T-cell (primary cell): ENCODE measurements at regions not wholly inside any gene's neighbourhood (a gene's known extent, or its start where the extent isn't known, plus 50 kb on each side); places are given as distances from the start of the nearest gene placed in this dataset.

ENCODE experiments used
- ATAC-seq, 4 experiments: fragments of 200-7000 bp in 3 of 4; fragments of 150-1000 bp in 1 of 4; cut with Tn5 transposase; replicated peaks in 1 of 4; 1 replicate in 3 of 4; 2 replicates in 1 of 4; pipeline ENCODE4 v1.10.0; 2021; ENCODE audit warnings: moderate library complexity in 3 of 4, mild to moderate bottlenecking in 2 of 4, moderate number of reproducible peaks in 1 of 4
- CTCF ChIA-PET, 2 donors: fragments of 300-600 bp; sonication (Branson Sonifier 250); formaldehyde crosslinking; loops; one replicate each; lab custom pipeline; 2022; ENCODE audit warnings: antibody characterized with exemption in 2 of 2; lab: Charles Lee
- POLR2A ChIA-PET, 2 donors: fragments of 300-600 bp; sonication (Branson Sonifier 250); formaldehyde crosslinking; loops; one replicate each; lab custom pipeline; 2022; ENCODE audit warnings: antibody characterized with exemption in 2 of 2; lab: Charles Lee
- DNase-seq, 35 experiments: peaks; one replicate each; pipeline versions ENCODE4 v3.0.0 to v3.0.0-alpha.2; 2013 to 2023
- H3K27ac ChIP-seq: one replicate; pipeline ENCODE4 v1.5.1; 2013; ENCODE audit warnings: low read length
- H3K27me3 ChIP-seq, 2 experiments: replicated peaks in 1 of 2; 1 replicate in 1 of 2; 2 replicates in 1 of 2; pipeline versions ENCODE4 v1.6.1 to v1.7.0; 2013; ENCODE audit warnings: low read length in 1 of 2, mixed read lengths in 1 of 2; ENCODE audit not compliant: control insufficient read depth in 2 of 2, insufficient read depth in 2 of 2; ENCODE audit errors: extremely low read depth in 1 of 2
- H3K36me3 ChIP-seq, 2 donors: 1 replicate in 1 of 2; 2 replicates in 1 of 2; pipeline versions ENCODE4 v1.6.1 to v1.7.0; 2013; ENCODE audit warnings: low read length in 1 of 2; ENCODE audit not compliant: control insufficient read depth in 2 of 2, insufficient read depth in 1 of 2; ENCODE audit errors: extremely low read depth in 1 of 2
- H3K4me1 ChIP-seq, 2 experiments: 1 replicate in 1 of 2; 2 replicates in 1 of 2; pipeline versions ENCODE4 v1.6.1 to v1.7.0; 2013; ENCODE audit warnings: low read length in 2 of 2, mixed read lengths in 1 of 2; ENCODE audit not compliant: insufficient read depth in 2 of 2, control insufficient read depth in 1 of 2; ENCODE audit errors: extremely low read depth in 1 of 2
- H3K4me3 ChIP-seq, 2 donors: 1 replicate in 1 of 2; 2 replicates in 1 of 2; pipeline versions ENCODE4 v1.5.1 to v1.7.0; 2013; ENCODE audit warnings: mild to moderate bottlenecking in 2 of 2, low read length in 1 of 2, moderate library complexity in 1 of 2; ENCODE audit not compliant: control insufficient read depth in 1 of 2; ENCODE audit errors: extremely low read depth in 1 of 2
- H3K9me3 ChIP-seq: 2 replicates; pipeline ENCODE4 v1.7.0; 2013
- H3K27ac Mint-ChIP-seq, 2 donors: one replicate each; pipeline ENCODE4 v1.8.0; 2020 to 2021; ENCODE audit warnings: mild to moderate bottlenecking in 2 of 2, mixed read lengths in 2 of 2
- H3K27me3 Mint-ChIP-seq, 2 donors: one replicate each; pipeline ENCODE4 v1.8.0; 2021 to 2022; ENCODE audit warnings: mixed read lengths in 2 of 2
- H3K36me3 Mint-ChIP-seq: one replicate; pipeline ENCODE4 v1.8.0; 2021; ENCODE audit warnings: mixed read lengths
- H3K4me1 Mint-ChIP-seq, 3 donors: one replicate each; pipeline ENCODE4 v1.8.0; 2020 to 2022; ENCODE audit warnings: mixed read lengths in 3 of 3, mild to moderate bottlenecking in 1 of 3
- H3K4me3 Mint-ChIP-seq, 3 donors: one replicate each; pipeline ENCODE4 v1.8.0; 2020 to 2022; ENCODE audit warnings: mild to moderate bottlenecking in 3 of 3, mixed read lengths in 3 of 3, moderate library complexity in 3 of 3
- H3K9me3 Mint-ChIP-seq, 3 donors: one replicate each; pipeline ENCODE4 v1.8.0; 2020 to 2022; ENCODE audit warnings: mixed read lengths in 3 of 3
- WGBS: methylation state at CpG from one replicate; pipeline ENCODE4 v1.1.5; 2013; ENCODE audit warnings: missing lambda C conversion rate; ENCODE audit not compliant: insufficient coverage; 5-methylcytosine and 5-hydroxymethylcytosine counted together

DNA sequence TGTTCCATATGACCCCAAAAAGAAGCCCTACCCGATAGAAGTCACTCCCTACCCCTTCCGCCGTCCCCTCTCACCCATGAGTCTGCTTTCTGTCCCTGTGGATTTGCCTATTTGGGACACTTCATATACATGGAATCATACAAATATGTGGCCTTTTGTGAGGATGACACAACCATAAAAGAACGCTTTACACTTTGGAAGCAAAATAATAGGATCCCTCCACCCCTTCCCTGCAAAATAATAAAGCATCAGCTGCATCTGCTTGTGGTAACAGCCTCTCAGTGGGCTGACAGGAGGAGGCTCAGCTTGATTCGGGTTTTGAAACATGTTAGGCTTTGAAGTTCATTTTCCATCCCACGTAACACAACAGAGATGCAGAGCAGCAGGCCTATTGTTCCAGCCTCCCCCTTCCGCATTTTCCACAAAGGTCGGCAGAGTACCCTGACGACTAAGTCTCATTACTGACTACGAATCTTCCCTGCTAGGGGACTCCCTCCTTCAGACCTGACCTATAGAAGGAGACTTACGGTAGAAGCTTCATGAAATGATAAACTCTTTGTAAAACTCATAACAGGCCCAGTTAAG lies 99.1 kb downstream of the ALDH8A1 start:
- Histone ChIP-seq H3K27ac (no peak overlapping the region), H3K4me3 (no peak overlapping the region), H3K27me3 (peaks cover 0 to 3% of the 10 kb centered on the region in 2 experiments), H3K9me3 (no peaks in the 10 kb centered on the region), H3K4me1 (no peaks in the 10 kb centered on the region), H3K36me3 (no peaks in the 10 kb centered on the region)
- Mint-ChIP-seq H3K4me1 (no peaks in the 10 kb centered on the region), H3K4me3 (no peak overlapping the region), H3K9me3 (no peaks in the 10 kb centered on the region), H3K27ac (no peak overlapping the region), H3K36me3 (no peaks in the 10 kb centered on the region), H3K27me3 (peaks cover 0 to 3% of the 10 kb centered on the region in 2 donors)
- ChIA-PET CTCF (no interaction called here), POLR2A (no interaction called here)
- ATAC-seq (no peak), DNase-seq (no peak)
- 54% methylated on average over 8 of the region's 11 CpGs for WGBS

DNA sequence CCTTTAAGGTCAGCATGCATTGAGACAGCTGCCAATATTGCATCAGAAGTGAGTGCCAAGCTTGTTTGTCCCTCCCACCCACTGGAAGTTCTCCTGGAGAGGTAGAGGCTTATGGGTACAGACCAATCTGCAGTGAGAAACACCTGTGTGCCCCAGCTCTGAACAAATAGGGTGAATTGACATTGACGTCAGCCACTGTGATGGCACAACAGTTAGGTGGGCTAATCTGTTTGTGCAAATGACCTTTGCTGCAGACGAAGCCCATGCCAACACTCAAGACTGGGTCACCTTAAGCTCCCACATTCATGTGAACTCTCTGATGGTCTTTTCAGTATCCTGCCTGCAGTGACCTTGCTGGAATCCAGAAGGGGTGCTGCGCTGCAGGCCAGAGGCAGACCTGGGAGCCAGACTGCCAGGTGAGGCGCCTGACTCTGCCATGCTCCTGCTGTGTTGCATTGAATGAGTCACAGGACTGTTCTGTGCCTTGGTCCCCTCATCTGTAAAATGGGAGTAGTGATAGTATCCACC lies 99.9 kb downstream of the ALDH8A1 start:
- no peak overlapping the region for H3K27ac Mint-ChIP-seq
- Histone ChIP-seq H3K9me3 (no peaks in the 10 kb centered on the region), H3K4me3 (no peak overlapping the region), H3K27me3 (peaks cover 0 to 2% of the 10 kb centered on the region in 2 experiments), H3K4me1 (no peaks in the 10 kb centered on the region), H3K27ac (no peak overlapping the region), H3K36me3 (no peaks in the 10 kb centered on the region)
- no peaks in the 10 kb centered on the region for H3K4me1 Mint-ChIP-seq
- ATAC-seq (no peak), DNase-seq (no peak)
- WGBS = 83% methylated on average over 4 of the region's 4 CpGs
- ChIA-PET CTCF (interaction anchor here (0.6 to 0.7 kb wide), 2 partner anchors 12 to 463 kb away, joined by 3 read pairs; no protein-coding TSS in a partner anchor), POLR2A (no interaction called here)
- H3K27me3 Mint-ChIP-seq = peaks cover 0 to 3% of the 10 kb centered on the region in 2 donors
- H3K4me3 Mint-ChIP-seq = no peak overlapping the region
- H3K9me3 Mint-ChIP-seq = no peaks in the 10 kb centered on the region
- no peaks in the 10 kb centered on the region for H3K36me3 Mint-ChIP-seq

DNA sequence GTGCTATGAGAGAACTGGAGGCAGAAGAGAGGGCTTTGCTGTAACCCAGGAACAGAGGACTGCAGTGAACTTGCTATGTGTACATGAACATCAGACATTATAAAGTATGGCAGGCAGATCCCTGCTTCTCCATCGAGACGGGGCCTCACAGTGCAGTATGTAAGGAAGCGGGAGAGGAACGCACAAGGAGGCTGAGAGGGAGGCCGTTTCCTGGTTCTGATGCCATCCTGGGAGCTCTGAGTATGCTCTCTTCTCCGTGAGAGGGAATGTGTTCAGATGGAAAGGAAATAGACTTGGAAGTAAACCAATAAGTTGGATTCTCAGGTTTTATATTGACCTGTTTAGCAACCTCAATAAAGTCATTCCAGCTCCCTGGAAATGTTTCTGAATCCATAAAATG lies 101.8 kb downstream of the ALDH8A1 start:
- H3K9me3 Mint-ChIP-seq = no peaks in the 10 kb centered on the region
- Histone ChIP-seq H3K4me1 (no peaks in the 10 kb centered on the region), H3K4me3 (no peak overlapping the region), H3K9me3 (no peaks in the 10 kb centered on the region), H3K27me3 (peaks cover 0 to 2% of the 10 kb centered on the region in 2 experiments), H3K27ac (no peak overlapping the region), H3K36me3 (no peaks in the 10 kb centered on the region)
- H3K27me3 Mint-ChIP-seq = peaks cover 0 to 3% of the 10 kb centered on the region in 2 donors
- ChIA-PET CTCF (no interaction called here), POLR2A (no interaction called here)
- H3K36me3 Mint-ChIP-seq = no peaks in the 10 kb centered on the region
- 94% methylated on average over 4 of the region's 6 CpGs for WGBS
- H3K4me1 Mint-ChIP-seq = no peaks in the 10 kb centered on the region
- H3K27ac Mint-ChIP-seq = no peak overlapping the region
- ATAC-seq (no peak), DNase-seq (no peak)
- no peak overlapping the region for H3K4me3 Mint-ChIP-seq

DNA sequence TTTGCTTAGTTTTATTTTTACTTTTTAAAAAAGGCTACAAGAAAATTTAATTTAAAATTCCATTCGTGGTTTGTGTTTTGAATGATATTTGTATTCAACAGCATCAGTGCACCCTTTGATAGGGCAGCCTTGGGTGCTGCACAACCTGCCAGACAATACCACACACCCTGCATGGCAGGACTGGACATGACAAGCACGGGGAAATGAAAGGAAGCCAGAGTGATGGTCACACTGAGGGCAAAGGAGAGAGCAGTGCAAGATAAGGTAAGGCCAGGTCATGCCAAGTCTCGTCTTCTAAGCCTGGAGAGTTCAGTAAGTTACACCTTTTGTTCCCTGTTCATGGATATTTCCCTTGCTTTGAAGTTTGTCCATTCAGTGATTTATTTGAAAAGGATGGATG lies 103.0 kb downstream of the ALDH8A1 start:
- Histone ChIP-seq H3K9me3 (no peaks in the 10 kb centered on the region), H3K4me3 (no peak overlapping the region), H3K27ac (no peak overlapping the region), H3K36me3 (no peaks in the 10 kb centered on the region), H3K4me1 (no peaks in the 10 kb centered on the region), H3K27me3 (peaks cover 0 to 2% of the 10 kb centered on the region in 2 experiments)
- peaks cover 0 to 4% of the 10 kb centered on the region in 2 donors for H3K27me3 Mint-ChIP-seq
- no peak for DNase-seq
- ATAC-seq = no peak
- no peaks in the 10 kb centered on the region for H3K9me3 Mint-ChIP-seq
- 100% methylated on average over 1 of the region's 3 CpGs for WGBS
- H3K27ac Mint-ChIP-seq = no peak overlapping the region
- CTCF ChIA-PET = no interaction called here
- no peak overlapping the region for H3K4me3 Mint-ChIP-seq
- H3K36me3 Mint-ChIP-seq = no peaks in the 10 kb centered on the region
- no peaks in the 10 kb centered on the region for H3K4me1 Mint-ChIP-seq
- POLR2A ChIA-PET = no interaction called here

DNA sequence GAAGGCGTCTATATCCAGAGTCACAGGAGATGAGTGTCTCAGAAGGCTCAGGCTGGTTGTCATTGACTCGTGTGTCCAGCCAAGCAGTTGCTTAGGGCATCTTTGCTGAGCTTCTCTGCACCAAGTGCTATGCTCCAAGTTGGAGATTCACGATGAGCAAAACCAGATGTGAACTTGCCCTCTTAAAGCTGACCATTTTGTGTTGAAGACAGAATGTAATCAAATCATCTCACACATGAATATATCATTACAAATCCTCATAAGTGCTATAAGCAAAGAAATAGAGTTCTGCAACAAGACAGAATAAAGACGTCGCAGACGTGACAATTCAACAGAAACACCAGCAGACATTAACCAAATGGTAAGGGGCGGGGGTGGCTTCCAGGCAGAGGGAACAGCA lies 103.9 kb downstream of the ALDH8A1 start:
- POLR2A ChIA-PET = no interaction called here
- H3K4me1 Mint-ChIP-seq = no peaks in the 10 kb centered on the region
- Histone ChIP-seq H3K9me3 (no peaks in the 10 kb centered on the region), H3K4me3 (no peak overlapping the region), H3K4me1 (no peaks in the 10 kb centered on the region), H3K27ac (no peak overlapping the region), H3K27me3 (peaks cover 0 to 2% of the 10 kb centered on the region in 2 experiments), H3K36me3 (no peaks in the 10 kb centered on the region)
- H3K4me3 Mint-ChIP-seq = no peak overlapping the region
- no peaks in the 10 kb centered on the region for H3K36me3 Mint-ChIP-seq
- CTCF ChIA-PET = no interaction called here
- DNase-seq = no peak
- no peaks in the 10 kb centered on the region for H3K9me3 Mint-ChIP-seq
- H3K27me3 Mint-ChIP-seq = peaks cover 0 to 3% of the 10 kb centered on the region in 2 donors
- H3K27ac Mint-ChIP-seq = no peak overlapping the region
- 93% methylated on average over 2 of the region's 7 CpGs for WGBS
- ATAC-seq = no peak

DNA sequence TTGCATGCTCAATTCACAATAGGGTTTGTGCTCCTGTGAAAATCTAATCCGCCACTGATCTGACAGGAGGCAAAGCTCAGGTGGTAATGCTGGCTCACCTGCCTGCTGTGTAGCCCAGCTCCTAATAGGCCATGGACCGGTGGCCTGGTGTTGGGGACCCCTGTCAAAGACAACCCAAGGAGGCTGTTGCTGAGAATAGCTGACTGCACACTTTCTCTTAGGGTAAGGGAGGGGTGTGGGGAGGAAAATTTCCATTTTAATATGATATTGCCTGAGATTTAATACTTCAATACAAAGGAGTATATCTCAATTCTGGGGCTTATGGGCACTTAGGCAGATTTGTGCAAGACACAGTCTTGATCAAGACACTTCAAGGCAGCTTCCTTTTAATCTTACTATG lies 105.8 kb downstream of the ALDH8A1 start:
- POLR2A ChIA-PET = no interaction called here
- Mint-ChIP-seq H3K36me3 (no peaks in the 10 kb centered on the region), H3K9me3 (no peaks in the 10 kb centered on the region), H3K4me1 (no peaks in the 10 kb centered on the region), H3K27me3 (peaks cover 0 to 1% of the 10 kb centered on the region in 2 donors), H3K4me3 (no peak overlapping the region), H3K27ac (no peak overlapping the region)
- H3K27ac ChIP-seq = no peak overlapping the region
- H3K4me1 ChIP-seq = no peaks in the 10 kb centered on the region
- DNase-seq = no peak
- no peaks in the 10 kb centered on the region for H3K27me3 ChIP-seq
- CTCF ChIA-PET = no interaction called here
- H3K4me3 ChIP-seq = no peak overlapping the region
- no peak for ATAC-seq
- 100% methylated on average over 2 of the region's 2 CpGs for WGBS
- H3K36me3 ChIP-seq = no peaks in the 10 kb centered on the region
- no peaks in the 10 kb centered on the region for H3K9me3 ChIP-seq
